ENCODE measurements at regions not wholly inside any gene's neighbourhood (a gene's known extent, or its start where the extent isn't known, plus 50 kb on each side); places are given as distances from the start of the nearest gene placed in this dataset.
"Not testable (repeated sequence)": the region's sequence is repeated elsewhere in the genome, so short reads cannot be mapped to it uniquely, and the experiment has no call there.

DNA sequence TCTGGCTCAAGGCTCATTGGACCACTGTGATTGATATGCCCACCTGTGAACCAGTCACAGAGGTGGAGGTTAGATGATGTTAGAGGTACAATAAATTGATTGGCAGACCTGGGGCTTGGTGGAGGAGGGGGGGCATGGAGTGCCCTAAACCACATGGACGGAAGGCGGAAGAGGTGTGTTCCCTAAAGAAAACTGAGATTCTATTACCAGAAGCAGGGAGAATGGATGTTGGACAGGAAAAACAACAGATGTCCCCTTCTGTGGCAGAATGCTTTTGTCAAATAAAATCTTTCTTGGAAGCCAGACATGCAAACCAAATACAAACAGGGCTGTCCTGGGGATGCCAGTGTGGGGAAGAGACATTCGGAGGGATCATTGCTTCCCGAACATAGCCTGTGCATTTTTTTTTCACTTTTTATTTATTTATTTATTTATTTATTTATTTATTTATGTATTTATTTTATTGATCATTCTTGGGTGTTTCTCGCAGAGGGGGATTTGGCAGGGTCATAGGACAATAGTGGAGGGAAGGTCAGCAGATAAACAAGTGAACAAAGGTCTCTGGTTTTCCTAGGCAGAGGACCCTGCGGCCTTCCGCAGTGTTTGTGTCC, 433.9 kb downstream of the RPS24 start (continued):
- TF ChIP-seq ZNF274 (IDR thresholded peaks at IDR 0.05; ENCODE audit: low read depth, low read length) (no peak), EZH2phosphoT487 (IDR thresholded peaks at IDR 0.05; ENCODE audit: borderline replicate concordance) (no peak), ELF1 (IDR thresholded peaks at IDR 0.05; ENCODE audit: borderline replicate concordance, low read depth) (no peak)

DNA sequence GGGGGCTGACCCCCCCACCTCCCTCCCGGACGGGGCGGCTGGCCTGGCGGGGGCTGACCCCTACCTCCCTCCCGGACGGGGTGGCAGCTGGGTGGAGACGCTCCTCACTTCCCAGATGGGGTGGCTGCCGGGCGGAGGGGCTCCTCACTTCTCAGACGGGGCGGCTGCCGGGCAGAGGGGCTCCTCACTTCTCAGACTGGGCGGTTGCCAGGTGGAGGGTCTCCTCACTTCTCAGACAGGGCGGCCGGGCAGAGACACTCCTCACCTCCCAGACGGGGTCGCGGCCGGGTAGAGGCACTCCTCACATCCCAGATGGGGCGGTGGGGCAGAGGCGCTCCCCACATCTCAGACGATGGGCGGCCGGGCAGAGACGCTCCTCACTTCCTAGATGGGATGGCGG, 435.1 kb downstream of the RPS24 start:
- DNase-seq (ENCODE audit: low read depth, low spot score); RAD21 ChIA-PET (ENCODE audit: low non-redundant PET in 1 of 2, low total read pairs in 2 of 2, uncharacterized antibody in 2 of 2, unreplicated experiment in 2 of 2); H3K9ac ChIP-seq (ENCODE audit: low read length); H3K79me2 ChIP-seq (ENCODE audit: insufficient read depth, low read length); H3K27ac ChIP-seq (ENCODE audit: low read depth, low read length); CTCF ChIA-PET; BruUV-seq (replicated peaks); ATAC-seq; H3K4me1 ChIP-seq (ENCODE audit: control insufficient read depth in 1 of 2, insufficient read depth in 2 of 2, low read length in 2 of 2); H2AFZ ChIP-seq (ENCODE audit: low read depth, low read length, poor library complexity, severe bottlenecking); intact Hi-C loops (cut with micrococcal nuclease); H4K20me1 ChIP-seq (ENCODE audit: insufficient read depth); POLR2A ChIA-PET; H3K9me3 ChIP-seq (ENCODE audit: control insufficient read depth in 1 of 2, insufficient read depth in 1 of 2, low read depth in 1 of 2, low read length in 2 of 2); H3K9me2 ChIP-seq (ENCODE audit: insufficient read depth); H3K4me3 ChIP-seq (replicated peaks in 1 of 2; ENCODE audit: low read depth in 1 of 2, low read length in 2 of 2); H3K4me2 ChIP-seq (ENCODE audit: low read length); H3K36me3 ChIP-seq (ENCODE audit: control insufficient read depth in 1 of 2, insufficient read depth in 2 of 2, low read length in 2 of 2); H3K27me3 ChIP-seq (ENCODE audit: insufficient read depth, low read length): not testable (repeated sequence)

DNA sequence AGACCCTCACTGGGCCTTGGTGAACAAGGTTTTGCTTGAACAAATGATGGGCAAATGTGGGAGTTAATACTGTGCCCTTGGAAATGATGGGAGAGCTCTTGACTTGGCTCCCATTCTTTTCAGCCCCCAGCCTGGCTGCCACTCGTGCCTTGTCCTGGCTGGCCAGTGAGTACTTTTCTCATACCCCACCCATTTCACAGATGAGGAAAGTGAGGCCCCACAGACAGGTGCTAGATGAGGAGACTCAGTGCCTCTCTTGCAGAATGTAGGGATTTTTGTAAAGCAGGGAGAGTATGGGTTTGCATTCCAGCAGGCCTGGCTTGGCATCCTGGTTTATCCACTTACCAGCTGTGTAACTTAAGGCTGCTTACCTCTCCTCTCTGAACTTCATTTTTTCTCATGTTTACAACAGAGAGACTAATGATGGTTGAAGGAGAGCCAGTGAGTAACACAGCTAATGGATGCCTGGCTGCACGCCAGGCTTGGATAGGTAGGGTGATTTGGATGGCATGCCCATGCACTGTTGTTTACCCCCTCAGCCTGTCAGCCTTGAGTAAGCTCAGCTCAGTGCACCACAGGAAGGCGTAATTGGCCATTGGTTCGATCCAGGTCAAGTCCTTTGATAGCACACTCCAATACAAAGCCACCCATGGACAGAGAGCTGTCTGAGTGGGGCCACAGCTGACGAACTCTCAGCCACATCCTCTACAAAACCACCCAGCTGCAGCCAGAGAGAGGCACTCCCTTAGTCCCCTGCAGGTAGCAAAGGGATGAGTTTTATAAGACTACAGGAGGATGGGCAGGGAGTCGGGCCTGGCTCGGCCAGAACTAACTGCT, 436.8 kb downstream of the RPS24 start:
- no peaks in the 10 kb centered on the region for H3K79me2 ChIP-seq (ENCODE audit: insufficient read depth, low read length)
- no peak overlapping the region for H3K4me3 ChIP-seq (replicated peaks in 1 of 2; ENCODE audit: low read depth in 1 of 2, low read length in 2 of 2)
- ChIA-PET RAD21 (ENCODE audit: low non-redundant PET in 1 of 2, low total read pairs in 2 of 2, uncharacterized antibody in 2 of 2, unreplicated experiment in 2 of 2) (no interaction called here), CTCF (no interaction called here), POLR2A (no interaction called here)
- intact Hi-C loops (cut with micrococcal nuclease): no loop called here
- no peak overlapping the region for H3K9ac ChIP-seq (ENCODE audit: low read length)
- H3K4me2 ChIP-seq (ENCODE audit: low read length): no peak overlapping the region
- TF ChIP-seq SIN3A (IDR thresholded peaks at IDR 0.05; ENCODE audit: low read depth) (no peak), EGR1 (IDR thresholded peaks at IDR 0.05; ENCODE audit: low read depth) (no peak), EZH2phosphoT487 (IDR thresholded peaks at IDR 0.05; ENCODE audit: borderline replicate concordance) (no peak), RAD21 (IDR thresholded peaks at IDR 0.05; ENCODE audit: low read depth) (no peak), CBX3 (IDR thresholded peaks at IDR 0.05; ENCODE audit: low read depth) (no peak), FOSL1 (IDR thresholded peaks at IDR 0.05; ENCODE audit: low read depth) (no peak), JUND (IDR thresholded peaks at IDR 0.05) (no peak), POLR2A (IDR thresholded peaks at IDR 0.05; ENCODE audit: borderline replicate concordance, extremely low read depth, insufficient read depth, insufficient read length) (no peak), CEBPB (IDR thresholded peaks at IDR 0.05; ENCODE audit: low read depth) (no peak), SRF (IDR thresholded peaks at IDR 0.05; ENCODE audit: low read depth) (no peak), POLR2AphosphoS5 (IDR thresholded peaks at IDR 0.05; ENCODE audit: low read depth, low read length) (no peak), ZFX (IDR thresholded peaks at IDR 0.05) (no peak)
- TF ChIP-seq, protein P1, sequence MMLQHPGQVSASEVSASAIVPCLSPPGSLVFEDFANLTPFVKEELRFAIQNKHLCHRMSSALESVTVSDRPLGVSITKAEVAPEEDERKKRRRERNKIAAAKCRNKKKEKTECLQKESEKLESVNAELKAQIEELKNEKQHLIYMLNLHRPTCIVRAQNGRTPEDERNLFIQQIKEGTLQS (IDR thresholded peaks at IDR 0.05): no peak
- BruUV-seq (replicated peaks): no TSS peak
- H3K36me3 ChIP-seq (ENCODE audit: control insufficient read depth in 1 of 2, insufficient read depth in 2 of 2, low read length in 2 of 2): no peaks in the 10 kb centered on the region
- H2AFZ ChIP-seq (ENCODE audit: low read depth, low read length, poor library complexity, severe bottlenecking): no peak overlapping the region
- H3K27me3 ChIP-seq (ENCODE audit: insufficient read depth, low read length): peaks cover 2% of the 10 kb centered on the region; the same call in 1 of the 2 replicates
- ATAC-seq: no peak
- no peaks in the 10 kb centered on the region for H3K9me3 ChIP-seq (ENCODE audit: control insufficient read depth in 1 of 2, insufficient read depth in 1 of 2, low read depth in 1 of 2, low read length in 2 of 2)
- no peak for DNase-seq (ENCODE audit: low read depth, low spot score)
- H3K4me1 ChIP-seq (ENCODE audit: control insufficient read depth in 1 of 2, insufficient read depth in 2 of 2, low read length in 2 of 2): no peaks in the 10 kb centered on the region
- H3K27ac ChIP-seq (ENCODE audit: low read depth, low read length): no peak overlapping the region
- no peaks in the 10 kb centered on the region for H4K20me1 ChIP-seq (ENCODE audit: insufficient read depth)
- no peaks in the 10 kb centered on the region for H3K9me2 ChIP-seq (ENCODE audit: insufficient read depth)

Data from HCT116 (cell line).